Lower leg skin (tissue), 4 donors: ENCODE measurements at regions not wholly inside any gene's neighbourhood (a gene's known extent, or its start where the extent isn't known, plus 50 kb on each side); places are given as distances from the start of the nearest gene placed in this dataset.

Experiments used
- DNase-seq, 2 donors: peaks; one replicate each; pipeline ENCODE4 v3.0.0-alpha.2; 2019; ENCODE audit warnings: low spot score in 2 of 2
- H3K4me3 ChIP-seq: fragments of 200-600 bp; sonication (generic); 2 replicates; pipeline ENCODE4 v1.5.1; 2017; ENCODE audit warnings: mild to moderate bottlenecking, low read depth; ENCODE audit not compliant: poor library complexity, severe bottlenecking
- POLR2A ChIP-seq, 2 donors: fragments of 450-650 bp; IDR thresholded peaks; one replicate each; pipeline ENCODE4 v1.6.1; 2016 to 2017; ENCODE audit warnings: antibody characterized with exemption in 2 of 2, mild to moderate bottlenecking in 1 of 2, moderate library complexity in 1 of 2
- WGBS, 2 donors: methylation state at CpG; one replicate each; pipeline ENCODE4 v1.1.5; 2018; 5-methylcytosine and 5-hydroxymethylcytosine counted together
- intact Hi-C: fragments of 100-400 bp; cut with DNase I; formaldehyde crosslinking; loops from one replicate; pipeline ENCODE4 v1.15.0; 2023; ENCODE audit warnings: low total_unique reads
- TF ChIP-seq, protein P1 (sequence below), 3 donors: fragments of 450-650 bp; IDR thresholded peaks; one replicate each; pipeline ENCODE4 v1.5.1; 2016; ENCODE audit warnings: antibody characterized with exemption in 3 of 3, mild to moderate bottlenecking in 3 of 3, moderate library complexity in 2 of 3

DNA sequence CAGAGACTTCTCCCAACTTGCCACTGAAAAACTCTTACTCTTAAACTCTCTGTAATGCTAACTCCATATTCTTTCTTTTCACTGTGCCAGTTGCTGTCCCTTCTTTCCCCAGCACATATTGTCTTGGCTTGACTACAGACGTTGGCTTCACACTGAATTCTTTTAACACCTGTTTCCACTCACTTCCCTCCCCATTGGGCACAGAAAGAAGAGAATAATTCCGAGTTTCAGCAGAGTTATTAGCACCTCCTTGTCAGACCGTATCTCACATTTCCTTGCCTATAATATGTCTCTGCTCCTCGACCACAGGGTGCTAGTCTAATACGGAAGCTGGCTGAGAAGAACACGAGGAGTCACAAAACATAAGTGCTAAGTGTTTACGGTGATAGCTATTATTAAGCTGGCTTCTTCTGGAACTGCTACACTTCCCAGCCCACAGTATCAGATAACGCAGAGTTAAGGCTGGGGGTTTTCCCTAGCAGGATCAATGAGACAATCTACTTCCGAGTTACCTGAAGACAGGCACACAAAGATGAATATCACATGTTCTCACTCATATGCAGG lies 188.5 kb upstream of the CDH8 start:
- H3K4me3 ChIP-seq, result no peak overlapping the region
- TF ChIP-seq, protein P1, sequence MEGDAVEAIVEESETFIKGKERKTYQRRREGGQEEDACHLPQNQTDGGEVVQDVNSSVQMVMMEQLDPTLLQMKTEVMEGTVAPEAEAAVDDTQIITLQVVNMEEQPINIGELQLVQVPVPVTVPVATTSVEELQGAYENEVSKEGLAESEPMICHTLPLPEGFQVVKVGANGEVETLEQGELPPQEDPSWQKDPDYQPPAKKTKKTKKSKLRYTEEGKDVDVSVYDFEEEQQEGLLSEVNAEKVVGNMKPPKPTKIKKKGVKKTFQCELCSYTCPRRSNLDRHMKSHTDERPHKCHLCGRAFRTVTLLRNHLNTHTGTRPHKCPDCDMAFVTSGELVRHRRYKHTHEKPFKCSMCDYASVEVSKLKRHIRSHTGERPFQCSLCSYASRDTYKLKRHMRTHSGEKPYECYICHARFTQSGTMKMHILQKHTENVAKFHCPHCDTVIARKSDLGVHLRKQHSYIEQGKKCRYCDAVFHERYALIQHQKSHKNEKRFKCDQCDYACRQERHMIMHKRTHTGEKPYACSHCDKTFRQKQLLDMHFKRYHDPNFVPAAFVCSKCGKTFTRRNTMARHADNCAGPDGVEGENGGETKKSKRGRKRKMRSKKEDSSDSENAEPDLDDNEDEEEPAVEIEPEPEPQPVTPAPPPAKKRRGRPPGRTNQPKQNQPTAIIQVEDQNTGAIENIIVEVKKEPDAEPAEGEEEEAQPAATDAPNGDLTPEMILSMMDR (IDR thresholded peaks at IDR 0.05), result no peak
- no peak for TF ChIP-seq POLR2A (IDR thresholded peaks at IDR 0.05)
- intact Hi-C loops, result no loop called here
- WGBS, 2 donors, result 30 to 35% methylated on average over 9 of the region's 9 CpGs
- DNase-seq, result no peak

DNA sequence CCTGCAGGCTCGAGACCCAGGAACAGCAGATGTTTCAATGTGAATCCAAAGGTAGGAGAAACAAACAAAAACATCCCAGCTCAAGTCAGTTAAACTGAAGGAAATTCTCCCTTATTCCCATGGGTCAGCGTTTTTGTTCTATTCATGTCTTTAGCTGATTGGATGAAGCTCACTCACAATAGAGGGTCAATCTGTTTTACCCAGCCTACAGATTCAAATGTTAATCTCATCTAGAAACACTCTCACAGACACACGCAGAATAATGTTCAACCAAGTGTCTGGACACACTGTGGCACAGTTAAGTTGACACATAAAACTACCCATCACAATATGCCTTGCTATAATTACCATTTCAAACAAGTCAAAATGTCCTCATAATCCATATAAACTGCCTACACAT lies 180.6 kb upstream of the CDH8 start:
- H3K4me3 ChIP-seq, result no peak overlapping the region
- TF ChIP-seq, protein P1 (IDR thresholded peaks at IDR 0.05), result no peak
- no peak for TF ChIP-seq POLR2A (IDR thresholded peaks at IDR 0.05)
- 78 to 83% methylated on average over 3 of the region's 3 CpGs for WGBS, 2 donors
- no peak for DNase-seq
- intact Hi-C loops, result no loop called here

DNA sequence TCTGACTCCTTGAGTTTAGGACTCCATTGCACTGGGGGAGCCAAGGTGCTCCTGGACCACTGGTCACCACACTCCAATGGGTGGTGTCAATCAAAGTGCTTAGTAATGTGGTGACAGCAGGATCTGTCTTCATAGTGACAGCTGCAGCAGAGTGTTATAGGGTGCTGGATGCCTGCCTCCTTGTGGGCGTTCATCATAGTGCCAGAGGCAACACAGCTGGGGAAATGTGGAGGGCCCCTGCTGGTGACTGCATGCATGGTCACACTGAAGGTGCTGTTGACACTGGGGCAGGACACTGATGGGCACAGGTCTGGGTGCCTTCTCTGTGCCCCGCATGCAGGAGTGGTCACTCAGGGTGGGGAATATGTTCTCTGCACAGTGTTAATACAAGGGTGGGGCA lies 177.5 kb upstream of the CDH8 start:
- WGBS, 2 donors, result 61 to 85% methylated on average over 2 of the region's 2 CpGs
- TF ChIP-seq, protein P1 (IDR thresholded peaks at IDR 0.05), result no peak
- no peak for TF ChIP-seq POLR2A (IDR thresholded peaks at IDR 0.05)
- H3K4me3 ChIP-seq, result no peak overlapping the region
- intact Hi-C loops, result no loop called here
- no peak for DNase-seq

DNA sequence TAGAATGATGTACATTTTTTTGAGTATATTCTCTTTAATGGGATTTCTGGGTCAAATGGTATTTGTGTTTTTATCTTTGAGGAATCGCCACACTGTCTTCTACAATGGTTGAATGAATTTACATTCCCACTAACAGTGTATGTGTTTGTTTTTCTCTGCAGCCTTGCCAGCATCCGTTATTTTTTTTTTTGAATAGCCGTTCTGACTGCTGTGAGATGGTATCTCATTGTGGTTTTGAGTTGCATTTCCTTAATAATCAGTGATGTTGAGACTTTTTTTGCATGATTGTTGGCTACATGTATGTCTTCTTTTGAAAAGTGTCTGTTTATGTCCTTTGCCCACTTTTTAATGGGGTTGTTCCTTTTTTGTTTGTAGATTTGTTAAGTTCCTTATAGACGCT lies 172.7 kb upstream of the CDH8 start:
- 48 to 61% methylated on average over 4 of the region's 4 CpGs for WGBS, 2 donors

DNA sequence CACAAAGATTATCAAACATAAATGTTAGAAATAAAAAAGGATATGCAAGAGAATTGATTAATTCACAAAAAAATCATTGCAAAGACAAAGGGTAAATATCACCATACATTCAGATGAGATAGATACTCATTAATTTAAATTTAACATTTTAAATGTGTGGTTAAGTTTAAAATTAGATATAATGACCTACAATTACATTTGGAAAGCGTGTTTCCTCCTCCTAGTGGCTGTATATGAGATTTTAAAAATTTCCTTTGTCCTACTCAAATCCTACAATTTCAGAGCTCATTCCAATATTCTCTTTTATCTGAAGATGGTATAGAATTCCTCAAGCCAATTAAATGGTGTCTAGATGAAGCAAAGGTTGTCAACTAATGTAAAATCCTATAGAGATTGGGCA lies 169.2 kb upstream of the CDH8 start:
- no peak for DNase-seq
- TF ChIP-seq POLR2A (IDR thresholded peaks at IDR 0.05), result no peak
- TF ChIP-seq, protein P1 (IDR thresholded peaks at IDR 0.05), result no peak
- WGBS, 2 donors, result 0 to 92% methylated on average over 1 of the region's 1 CpG
- H3K4me3 ChIP-seq, result no peak overlapping the region
- intact Hi-C loops, result no loop called here

More for the DNA sequence above, 172.7 kb upstream of the CDH8 start:
- no peak for TF ChIP-seq POLR2A (IDR thresholded peaks at IDR 0.05)
- TF ChIP-seq, protein P1 (IDR thresholded peaks at IDR 0.05), result no peak
- intact Hi-C loops, result no loop called here
- H3K4me3 ChIP-seq, result no peak overlapping the region
- no peak for DNase-seq

DNA sequence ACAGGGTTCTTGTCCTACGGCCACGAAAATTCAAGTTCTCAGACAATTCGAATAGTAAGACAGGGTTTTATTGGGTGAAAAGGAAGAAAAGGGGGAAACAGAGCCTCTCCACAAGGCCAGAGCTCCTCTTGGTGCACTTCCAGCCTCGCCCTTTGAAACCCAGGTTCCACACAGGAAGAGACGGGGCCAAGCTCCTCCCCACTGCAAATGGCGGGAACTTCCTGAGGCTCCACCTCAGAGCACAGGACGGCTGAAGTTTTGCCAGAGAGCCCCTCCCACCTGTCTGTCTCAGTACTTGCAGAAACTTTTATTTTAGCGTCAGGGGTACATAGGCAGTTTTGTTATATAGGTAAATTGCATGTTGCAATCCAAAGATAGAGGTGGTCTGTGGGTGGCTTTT lies 165.7 kb upstream of the CDH8 start:
- intact Hi-C loops, result no loop called here
- no peak for DNase-seq
- WGBS, 2 donors, result 67 to 70% methylated on average over 8 of the region's 8 CpGs
- TF ChIP-seq, protein P1 (IDR thresholded peaks at IDR 0.05), result no peak
- TF ChIP-seq POLR2A (IDR thresholded peaks at IDR 0.05), result no peak
- no peak overlapping the region for H3K4me3 ChIP-seq
